GM12874 (cell line): ENCODE measurements at regions not wholly inside any gene's neighbourhood (a gene's known extent, or its start where the extent isn't known, plus 50 kb on each side); places are given as distances from the start of the nearest gene placed in this dataset.

Experiments used
- CTCF ChIP-seq: IDR thresholded peaks from 2 replicates; pipeline ENCODE4 v1.5.1; 2011; ENCODE audit warnings: low read depth, mild to moderate bottlenecking, control low read depth, low read length, moderate library complexity; ENCODE audit not compliant: insufficient read depth

- no peak for TF ChIP-seq CTCF
Observed at GRCh38 chr9:108779551-108780325, 76.0 kb downstream of the ACTL7B start.

GRCh38 chr9:108776920-108777639 lies 78.7 kb downstream of the ACTL7B start:
- no peak for TF ChIP-seq CTCF

- no peak for TF ChIP-seq CTCF
Observed at GRCh38 chr9:108775901-108776306, 79.9 kb downstream of the ACTL7B start.

- no peak for TF ChIP-seq CTCF
Observed at GRCh38 chr9:108772301-108772894, 83.4 kb downstream of the ACTL7B start.

GRCh38 chr9:108768744-108769143 lies 87.0 kb downstream of the ACTL7B start:
- TF ChIP-seq CTCF = no peak

GRCh38 chr9:108766626-108767161 lies 89.1 kb downstream of the ACTL7B start:
- TF ChIP-seq CTCF = no peak

GRCh38 chr9:108765265-108765664 lies 90.5 kb downstream of the ACTL7B start:
- no peak for TF ChIP-seq CTCF
